GM18519 (cell line): ENCODE measurements at regions not wholly inside any gene's neighbourhood (a gene's known extent, or its start where the extent isn't known, plus 50 kb on each side); places are given as distances from the start of the nearest gene placed in this dataset.

Experiments
- ATAC-seq: cut with Tn5 transposase; IDR thresholded peaks from one replicate; pipeline ENCODE4 v1.9.1; 2021; ENCODE audit warnings: mild to moderate bottlenecking, moderate library complexity; ENCODE audit not compliant: unreplicated experiment, low FRiP score

DNA sequence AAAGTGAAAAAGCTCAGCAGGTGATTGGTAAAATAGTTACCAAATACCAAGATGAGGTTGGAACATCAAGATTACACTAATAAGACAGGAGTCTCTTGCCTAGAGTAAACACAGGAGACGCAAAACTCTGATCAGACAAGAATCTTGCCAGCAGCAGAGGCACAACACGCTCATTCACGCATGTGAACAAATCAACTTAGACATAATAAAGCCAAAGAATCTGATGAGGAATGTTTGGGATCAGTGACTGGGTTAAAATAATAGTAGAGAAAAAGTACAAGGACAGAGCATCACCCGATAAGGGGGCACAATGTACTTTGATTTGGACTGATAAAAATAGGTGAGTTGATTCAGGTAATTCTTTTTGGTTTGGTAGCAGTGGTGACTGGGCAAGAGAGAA is 159.5 kb upstream of the GRIP1 start:
- ATAC-seq = no peak

DNA sequence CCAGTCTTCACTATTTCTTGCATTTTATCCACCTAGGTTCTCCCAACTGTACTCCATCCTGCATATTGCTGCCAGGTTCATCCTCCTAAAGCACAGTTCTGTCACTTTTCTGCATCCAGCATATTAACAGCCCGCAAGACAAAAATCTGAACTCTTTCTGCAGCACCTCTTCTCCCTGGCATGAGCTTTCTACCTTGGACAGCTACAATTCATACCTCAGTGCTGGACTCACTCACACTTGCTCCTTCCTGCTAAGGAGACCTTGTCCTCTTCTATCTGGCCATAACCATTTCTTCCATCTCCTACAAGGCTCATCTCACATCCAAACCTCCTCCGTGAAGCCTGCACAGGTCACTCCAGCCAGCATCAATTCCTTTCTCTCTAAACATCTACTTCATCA is 170.1 kb upstream of the GRIP1 start:
- no peak for ATAC-seq

GRCh38 chr12:66851134-66851533 is 172.3 kb upstream of the GRIP1 start:
- ATAC-seq = no peak

- ATAC-seq = no peak
Observed at GRCh38 chr12:66852091-66852490, 173.2 kb upstream of the GRIP1 start.

DNA sequence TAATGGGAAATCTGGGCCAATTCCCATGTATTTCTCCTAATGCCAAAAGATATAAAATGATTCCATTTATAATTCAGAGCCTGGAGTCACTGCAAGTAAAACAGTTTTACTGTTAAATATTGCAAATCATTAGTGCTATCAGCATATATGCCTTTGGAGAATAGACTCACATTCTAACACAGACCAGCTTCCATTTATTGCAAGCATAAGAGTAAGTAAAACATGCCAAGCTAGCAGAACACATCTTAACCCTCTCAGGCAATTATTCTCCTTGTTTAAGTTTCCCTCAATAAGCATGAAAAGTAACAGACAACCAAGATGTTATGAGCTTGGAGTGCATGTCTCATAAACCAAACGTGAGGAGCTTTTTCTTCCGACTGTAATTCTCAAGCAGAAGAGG is 173.9 kb upstream of the GRIP1 start:
- no peak for ATAC-seq

DNA sequence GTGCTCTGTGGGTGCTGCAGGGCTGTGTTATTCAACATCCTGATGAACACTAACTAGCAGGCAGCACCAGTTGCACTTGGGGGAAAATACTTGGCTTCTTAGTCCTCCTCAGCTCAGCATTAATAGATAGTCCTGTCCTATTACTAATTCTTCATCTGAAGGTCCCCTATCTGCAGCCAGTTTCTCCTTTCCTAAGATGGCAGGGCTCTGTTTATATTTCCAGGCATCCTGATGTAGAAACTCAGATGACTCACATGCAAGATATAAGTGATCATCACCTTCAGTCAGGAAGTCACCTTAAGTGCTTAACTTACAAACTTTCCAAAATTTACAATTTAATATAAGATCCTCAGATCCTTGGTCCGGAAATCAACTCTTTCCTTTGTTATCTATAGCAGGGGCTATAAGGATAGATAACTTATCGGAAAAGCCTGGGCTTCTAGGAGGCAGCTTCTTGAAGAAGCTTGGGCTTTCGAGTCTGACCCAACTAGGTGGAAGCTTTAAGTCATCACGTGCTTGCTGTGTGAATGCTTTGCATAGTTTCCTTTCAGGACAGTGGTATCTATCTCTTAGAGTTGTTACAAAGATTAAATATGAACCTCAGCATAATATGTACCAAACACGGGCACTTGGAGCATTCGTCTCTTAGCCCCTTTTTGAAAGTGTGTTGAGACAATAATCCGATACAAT is 181.0 kb upstream of the GRIP1 start:
- no peak for ATAC-seq

DNA sequence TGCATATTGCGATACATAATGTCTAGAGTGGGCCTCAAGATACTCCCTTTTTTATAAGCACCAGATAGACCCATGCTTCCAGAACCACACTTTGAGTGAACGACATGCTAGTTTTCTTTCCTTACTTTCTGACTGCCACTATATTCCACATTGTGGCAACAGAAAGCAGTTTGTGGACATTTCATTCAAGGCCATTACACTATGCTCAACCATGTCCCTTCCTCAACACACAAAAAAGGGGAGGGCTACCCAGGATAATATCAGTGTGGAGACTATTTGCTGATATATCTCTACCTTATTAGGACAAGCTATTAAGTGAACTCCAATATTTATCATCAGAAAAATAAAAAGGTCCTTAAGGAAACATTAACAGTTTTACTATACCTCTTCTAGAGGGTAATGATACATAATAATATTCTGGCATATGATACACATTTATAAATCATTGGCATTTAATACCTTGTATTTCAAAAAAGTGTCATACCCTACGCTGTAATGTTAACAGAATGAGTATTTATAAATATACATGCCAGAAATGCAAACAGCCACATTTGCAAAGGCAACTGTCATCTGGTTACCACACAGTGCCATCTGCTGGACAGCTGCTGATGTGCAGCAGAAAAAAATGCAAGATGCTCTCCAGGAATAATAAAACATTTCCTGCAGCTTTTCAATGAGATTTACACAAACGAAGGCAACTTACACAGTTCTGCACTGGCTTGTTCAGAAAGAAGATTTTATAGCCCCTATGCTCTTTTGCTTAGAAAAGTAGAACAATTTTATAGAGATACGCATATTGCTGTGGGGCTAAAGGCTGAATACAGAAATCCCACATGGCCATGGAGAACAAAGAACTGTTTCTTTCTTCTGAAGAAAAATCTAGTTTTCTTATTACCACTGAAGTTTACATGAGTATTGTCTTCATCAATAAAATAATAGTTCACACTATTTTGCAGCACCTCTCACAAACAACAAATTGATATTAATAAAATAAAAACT is 182.2 kb upstream of the GRIP1 start:
- peak; percentile 65 for ATAC-seq

DNA sequence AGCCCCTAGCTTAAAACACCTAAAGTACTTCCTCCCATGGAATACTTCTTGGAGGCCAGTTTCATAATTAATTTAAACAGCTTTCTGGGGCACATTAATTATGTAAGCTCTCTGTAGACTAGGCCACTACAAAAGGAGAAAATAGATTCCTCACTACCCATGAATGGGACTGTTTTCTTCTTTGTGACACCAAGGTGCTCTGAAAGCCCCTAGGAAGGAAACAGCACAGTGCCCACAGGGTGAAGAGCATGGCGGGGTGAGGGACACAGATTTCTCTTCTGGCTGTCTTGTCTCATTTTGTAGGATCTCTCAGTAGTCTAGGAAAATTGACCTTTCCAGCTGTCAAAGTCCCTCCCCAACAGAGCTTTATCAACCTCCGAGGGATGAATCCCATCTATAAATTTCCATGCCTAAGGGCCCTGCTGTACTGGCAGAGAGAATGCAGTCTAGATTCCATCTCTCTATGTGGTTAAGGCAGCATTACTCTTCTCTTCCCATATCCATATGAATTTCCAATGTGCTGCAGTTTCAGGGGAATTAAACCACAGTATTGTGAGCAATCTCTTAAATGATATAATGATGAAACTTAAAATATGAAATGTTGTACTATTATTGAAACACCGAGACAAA is 183.6 kb upstream of the GRIP1 start:
- ATAC-seq = no peak

- no peak for ATAC-seq
Observed at GRCh38 chr12:66863276-66863675, 184.4 kb upstream of the GRIP1 start.

DNA sequence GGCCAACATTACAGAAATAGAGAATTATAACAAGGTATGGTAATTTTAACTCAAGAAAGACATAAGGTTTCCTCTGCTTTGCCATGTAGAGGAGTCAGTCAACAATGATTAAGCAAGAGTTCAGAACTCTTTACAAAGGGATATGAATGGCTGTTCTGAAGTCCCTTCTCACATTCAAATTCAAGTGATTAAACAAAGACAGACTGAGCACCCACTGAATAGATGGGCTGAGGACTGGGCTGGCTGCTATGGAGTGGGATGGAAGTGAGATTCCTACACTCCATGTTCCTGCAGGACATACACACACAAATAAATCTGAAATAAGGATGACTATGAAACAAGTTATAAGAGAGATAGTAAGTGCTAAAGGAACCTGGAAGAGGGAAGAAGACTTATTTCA is 199.0 kb upstream of the GRIP1 start:
- no peak for ATAC-seq

GRCh38 chr12:66879409-66879808 is 200.5 kb upstream of the GRIP1 start:
- ATAC-seq = no peak

DNA sequence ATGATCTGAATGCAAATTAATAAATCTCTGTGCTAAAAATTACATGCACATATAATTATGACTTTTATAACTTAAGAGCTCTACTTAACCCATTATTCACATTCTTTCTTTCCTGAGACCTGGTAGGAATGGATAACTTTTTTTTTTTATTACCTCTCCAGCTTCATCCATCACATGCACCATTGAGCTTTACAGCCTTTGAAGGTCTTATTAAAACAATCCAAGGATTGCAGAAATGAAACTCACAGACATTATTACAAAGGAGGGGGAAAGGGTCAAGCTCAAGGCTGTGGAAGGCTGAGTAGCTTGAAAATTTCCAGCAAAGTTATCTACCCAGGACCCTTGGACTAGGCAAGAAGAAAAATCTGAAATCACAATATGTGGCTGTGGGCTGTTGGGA is 202.5 kb upstream of the GRIP1 start:
- no peak for ATAC-seq

- ATAC-seq = no peak
Observed at GRCh38 chr12:66884091-66884490, 205.2 kb upstream of the GRIP1 start.

- ATAC-seq = no peak
Observed at GRCh38 chr12:66885115-66885875, 206.4 kb upstream of the GRIP1 start.

GRCh38 chr12:66896797-66897196 is 217.9 kb upstream of the GRIP1 start:
- no peak for ATAC-seq

DNA sequence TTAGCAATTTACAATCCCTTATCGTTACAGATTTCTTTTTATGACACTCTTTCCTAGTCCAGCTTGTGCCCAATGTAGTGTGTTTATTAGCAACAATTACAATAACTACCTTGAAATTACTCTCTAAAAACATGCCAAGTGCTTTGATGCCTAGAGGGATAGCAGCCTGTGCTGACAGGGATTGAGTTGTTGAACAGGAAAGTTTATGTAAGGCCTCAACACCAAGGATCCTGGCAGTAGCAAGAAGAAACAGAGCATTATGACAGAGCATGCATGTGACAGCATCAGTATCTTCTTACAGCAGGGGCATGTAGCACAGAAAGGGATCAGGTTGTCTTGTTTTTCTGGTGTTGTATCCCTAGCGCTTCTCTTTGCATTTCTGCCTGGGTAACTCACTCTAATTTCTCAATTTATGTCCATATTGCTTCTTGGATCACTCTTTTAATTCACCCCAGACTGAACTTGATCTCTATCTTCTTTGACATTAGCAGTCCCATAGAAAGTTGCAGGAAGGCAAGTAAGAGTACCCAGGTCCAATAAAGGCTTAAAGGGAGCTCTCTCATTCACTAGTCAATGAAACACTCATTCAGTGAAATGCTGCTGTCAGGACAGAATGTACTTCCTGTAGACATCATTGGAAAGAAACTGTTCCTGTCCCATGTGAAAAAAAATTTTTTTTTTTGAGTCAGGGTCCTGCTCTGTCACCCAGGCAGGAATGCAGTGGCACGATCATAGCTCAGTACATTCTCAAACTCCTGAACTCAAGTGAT is 220.0 kb upstream of the GRIP1 start:
- no peak for ATAC-seq

DNA sequence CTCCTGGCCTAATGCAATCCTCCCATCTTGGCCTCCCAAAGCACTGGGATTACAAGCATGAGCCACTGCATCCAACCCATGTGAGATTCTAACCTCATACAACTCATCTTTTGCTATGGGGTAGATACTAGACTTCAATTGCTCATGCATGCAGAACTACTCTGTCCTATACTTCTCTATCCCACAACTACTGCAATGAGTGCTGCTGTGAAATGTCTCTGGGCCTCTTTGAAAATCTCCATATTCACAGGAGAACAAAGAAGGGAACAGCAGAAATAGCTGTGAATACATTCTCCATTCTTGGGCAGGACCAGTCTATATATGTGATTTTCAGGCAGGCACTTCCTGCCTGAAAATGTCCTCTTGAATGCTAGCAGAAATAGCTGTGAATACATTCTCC is 220.7 kb upstream of the GRIP1 start:
- ATAC-seq = no peak

- ATAC-seq = no peak
Observed at GRCh38 chr12:66900616-66901015, 221.7 kb upstream of the GRIP1 start.

GRCh38 chr12:66901138-66901932 is 222.5 kb upstream of the GRIP1 start:
- peak; percentile 94 for ATAC-seq
